NCI-H774 (cell line): ENCODE measurements at regions not wholly inside any gene's neighbourhood (a gene's known extent, or its start where the extent isn't known, plus 50 kb on each side); places are given as distances from the start of the nearest gene placed in this dataset.

Experiments
- DNase-seq: peaks from one replicate; lab custom pipeline; 2025; lab: John Stamatoyannopoulos, UW

DNA sequence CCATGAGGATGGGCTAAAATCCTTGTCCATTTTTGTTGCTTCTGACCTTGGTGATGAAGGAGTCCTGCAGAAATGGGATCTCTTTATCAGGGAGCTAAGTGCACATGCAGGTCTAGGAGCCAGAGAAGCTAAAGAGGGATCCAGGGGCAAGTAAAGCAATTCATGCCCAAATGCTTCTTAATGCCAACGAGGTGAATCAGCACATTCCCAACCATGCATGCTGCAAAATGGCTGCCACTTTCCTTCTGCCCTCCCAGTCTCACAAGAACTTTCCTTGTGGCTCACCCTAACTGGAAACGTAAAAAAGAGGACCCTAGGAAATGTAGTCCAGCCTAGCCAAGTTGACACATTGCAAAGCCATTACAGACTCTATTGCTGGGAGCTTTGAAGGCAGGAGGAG, 298.4 kb downstream of the MAFB start:
- no peak for DNase-seq

DNA sequence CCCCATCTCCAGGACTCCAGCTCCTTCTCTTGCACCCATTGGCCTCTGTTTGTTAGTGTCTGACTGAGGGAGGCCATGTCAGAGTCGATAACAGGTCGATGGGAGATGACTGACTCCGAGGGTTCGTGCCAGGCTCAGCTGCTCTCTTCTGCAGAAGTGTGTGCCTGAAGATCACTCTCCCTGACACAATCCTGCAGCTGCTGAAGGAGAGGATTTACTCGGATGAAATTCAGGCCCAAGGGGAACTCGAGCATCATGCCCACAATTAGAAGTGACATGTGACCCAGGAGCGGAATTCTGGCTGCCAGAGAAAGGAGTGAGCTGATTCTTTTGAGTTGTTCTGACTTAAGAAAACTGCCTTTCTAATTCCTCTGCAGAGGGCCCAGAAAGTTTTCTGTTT, 318.2 kb downstream of the MAFB start:
- no peak for DNase-seq

- DNase-seq = no peak
Observed at GRCh38 chr20:40368876-40369275, 320.2 kb downstream of the MAFB start.

DNA sequence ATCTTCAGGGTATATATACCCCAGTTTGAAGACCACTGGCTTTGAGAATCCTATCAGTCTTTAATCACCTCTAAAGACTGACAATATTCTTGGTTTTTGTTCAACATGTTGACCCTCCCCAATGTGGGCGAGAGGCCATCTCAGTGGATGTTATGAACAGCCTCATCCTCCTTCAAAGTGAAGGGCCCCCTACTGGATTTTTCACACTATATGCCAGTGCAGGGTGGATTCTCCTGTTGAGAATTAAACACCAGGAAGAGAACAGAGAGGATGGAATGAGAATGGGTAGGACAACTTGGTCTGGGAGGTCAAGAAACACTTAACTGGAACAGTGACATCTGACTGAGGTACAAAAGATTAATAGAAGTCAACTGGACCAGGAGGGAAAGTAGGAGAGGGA, 327.1 kb downstream of the MAFB start:
- DNase-seq = no peak

GRCh38 chr20:40359131-40359912, 329.7 kb downstream of the MAFB start:
- DNase-seq = no peak

- DNase-seq = peak; percentile 30
Observed at GRCh38 chr20:40354880-40355279, 334.2 kb downstream of the MAFB start.

DNA sequence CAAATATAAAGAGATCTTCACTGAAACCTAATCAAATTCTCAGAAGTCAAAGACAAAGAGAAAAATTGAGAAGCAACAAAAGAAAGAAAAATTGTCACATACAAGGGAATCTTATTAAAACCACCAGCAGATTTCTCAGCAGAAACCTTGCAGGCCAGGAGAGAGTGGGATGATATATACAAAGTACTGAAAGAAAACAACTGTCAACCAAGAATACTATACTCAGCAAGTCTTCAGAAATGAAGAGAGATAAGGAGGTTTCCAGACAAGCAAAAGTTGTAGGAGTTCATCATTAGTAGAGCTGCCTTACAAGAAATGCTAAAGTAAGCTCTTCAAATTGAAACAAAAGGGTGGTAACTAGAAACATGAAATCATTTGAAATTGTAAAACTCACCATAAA, 345.6 kb downstream of the MAFB start:
- DNase-seq = no peak

DNA sequence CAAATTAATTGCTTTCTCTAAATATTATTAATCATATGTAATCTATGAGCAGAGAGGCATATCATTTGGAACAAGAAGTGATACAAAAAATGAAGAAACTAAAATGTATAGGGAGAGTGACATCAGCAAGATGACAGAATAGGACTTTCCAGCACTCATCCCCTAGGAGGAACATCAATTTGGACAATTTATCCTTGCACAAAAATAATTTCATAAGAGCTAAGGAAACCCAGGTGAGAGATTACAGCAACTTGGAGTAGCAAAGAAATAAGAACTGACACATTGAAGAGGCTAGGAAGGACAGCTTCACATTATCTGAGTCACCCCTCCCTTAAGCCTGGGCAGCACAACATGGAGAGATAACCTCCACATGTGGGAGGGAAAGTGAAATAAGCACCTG, 347.5 kb downstream of the MAFB start:
- no peak for DNase-seq

DNA sequence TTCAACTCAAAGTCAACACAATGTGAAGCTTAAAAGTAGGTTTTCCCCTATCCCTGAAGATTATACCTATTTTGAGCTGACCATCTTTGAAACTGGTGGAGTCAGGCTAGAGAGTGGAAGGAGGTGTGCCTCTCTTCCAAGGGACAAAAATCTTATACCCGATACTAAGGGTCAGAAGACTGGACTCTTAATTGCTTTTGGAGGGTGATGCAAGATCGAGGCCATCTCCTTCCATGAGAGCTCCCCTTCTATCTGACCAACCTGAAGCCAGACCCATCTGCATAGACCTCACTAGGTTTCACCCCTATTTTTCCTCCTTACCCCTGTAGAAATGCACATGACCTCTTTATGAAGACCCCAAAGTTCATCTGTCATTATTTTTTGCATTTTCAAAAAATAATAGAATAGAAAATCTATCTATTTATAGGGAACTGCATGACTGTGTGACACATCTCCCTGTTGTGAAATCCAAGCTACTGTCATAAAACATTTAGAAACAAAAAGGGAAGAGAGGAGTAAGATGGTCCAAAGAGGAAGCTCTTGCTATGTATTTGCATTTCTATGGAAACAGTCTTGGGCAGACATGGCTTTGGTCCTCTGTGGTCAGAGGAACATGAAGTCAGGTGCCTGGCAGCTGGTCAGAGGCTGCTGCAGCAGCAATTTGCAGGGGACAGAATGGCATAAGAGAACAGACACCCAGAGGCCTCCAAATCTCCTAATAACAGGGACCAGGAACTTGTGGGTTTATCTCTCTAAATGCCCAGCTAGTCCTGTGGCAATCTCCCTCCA, 349.2 kb downstream of the MAFB start:
- DNase-seq = no peak

- no peak for DNase-seq
Observed at GRCh38 chr20:40336533-40336932, 352.5 kb downstream of the MAFB start.

- DNase-seq = no peak
Observed at GRCh38 chr20:40335901-40336351, 353.1 kb downstream of the MAFB start.

DNA sequence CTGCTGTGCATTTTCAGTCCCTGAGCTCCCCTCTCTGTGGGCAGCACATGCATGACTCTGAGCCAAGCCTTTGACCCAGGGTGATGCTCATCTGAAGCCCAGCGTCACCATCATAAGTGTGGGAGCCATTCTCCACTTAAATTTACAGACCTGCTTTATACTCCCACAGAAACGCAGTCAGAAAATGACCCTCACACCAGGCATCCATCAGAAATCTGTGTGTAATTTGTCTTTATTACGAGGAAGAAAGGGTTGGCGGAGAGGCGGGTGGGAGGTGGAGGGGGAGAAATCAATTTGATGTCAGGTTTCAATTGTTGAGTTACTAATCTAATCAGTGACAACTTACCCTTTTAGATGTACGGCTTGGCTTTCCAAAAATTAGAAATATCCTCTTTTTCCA, 353.6 kb downstream of the MAFB start:
- DNase-seq = no peak

GRCh38 chr20:40333591-40333990, 355.4 kb downstream of the MAFB start:
- DNase-seq = no peak

- no peak for DNase-seq
Observed at GRCh38 chr20:40331807-40332560, 357.1 kb downstream of the MAFB start.

GRCh38 chr20:40331249-40331648, 357.8 kb downstream of the MAFB start:
- DNase-seq = no peak

- DNase-seq = no peak
Observed at GRCh38 chr20:40329321-40329720, 359.7 kb downstream of the MAFB start.

GRCh38 chr20:40326784-40327183, 362.3 kb downstream of the MAFB start:
- DNase-seq = no peak

DNA sequence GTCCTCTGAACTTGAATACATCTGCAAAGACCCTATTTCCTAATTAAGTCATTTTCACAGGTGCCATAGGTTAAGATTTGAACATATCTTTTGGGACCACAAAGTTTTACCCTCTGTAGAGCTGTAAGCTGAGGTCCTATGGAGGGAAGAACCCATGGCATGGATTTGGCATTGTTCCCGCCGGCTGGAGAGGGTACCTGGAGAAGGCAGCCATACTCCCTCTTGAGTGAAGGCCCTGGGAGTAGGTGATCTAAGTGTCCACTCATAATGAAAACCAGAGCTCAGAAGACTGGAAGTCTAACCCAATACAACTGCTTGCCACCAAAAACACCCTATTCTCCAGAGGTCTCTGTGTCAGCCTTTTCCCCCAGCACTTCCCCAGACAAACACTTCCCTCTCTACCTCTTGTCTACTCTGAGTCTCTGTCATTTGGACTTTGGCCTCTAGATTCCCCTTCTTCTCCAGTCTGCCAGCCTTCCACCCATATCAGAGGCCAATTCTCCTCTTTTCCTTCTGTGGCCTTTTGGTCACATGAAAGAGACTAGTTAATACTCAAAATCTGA, 363.9 kb downstream of the MAFB start:
- DNase-seq = no peak

DNA sequence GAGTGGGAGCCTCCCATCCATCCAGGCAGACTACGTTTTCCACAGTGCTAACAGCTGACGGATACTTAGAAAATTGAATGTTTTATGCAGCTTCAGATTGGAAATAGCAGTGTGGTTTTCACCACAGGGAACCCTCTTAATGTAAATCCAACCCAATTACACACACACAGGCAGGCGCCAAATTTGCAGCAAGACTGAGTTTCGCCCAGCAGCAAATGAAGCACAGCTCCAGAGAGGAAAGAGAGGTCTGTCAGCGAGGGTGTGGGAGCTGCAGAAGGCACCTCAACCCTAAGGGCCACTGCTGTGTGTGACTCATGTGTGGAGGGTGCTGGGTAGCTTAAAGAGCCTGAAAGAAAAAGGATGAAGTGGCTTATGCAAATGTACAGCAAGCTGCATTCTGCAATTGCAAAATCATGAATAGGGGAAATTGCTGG, 365.7 kb downstream of the MAFB start:
- no peak for DNase-seq

DNA sequence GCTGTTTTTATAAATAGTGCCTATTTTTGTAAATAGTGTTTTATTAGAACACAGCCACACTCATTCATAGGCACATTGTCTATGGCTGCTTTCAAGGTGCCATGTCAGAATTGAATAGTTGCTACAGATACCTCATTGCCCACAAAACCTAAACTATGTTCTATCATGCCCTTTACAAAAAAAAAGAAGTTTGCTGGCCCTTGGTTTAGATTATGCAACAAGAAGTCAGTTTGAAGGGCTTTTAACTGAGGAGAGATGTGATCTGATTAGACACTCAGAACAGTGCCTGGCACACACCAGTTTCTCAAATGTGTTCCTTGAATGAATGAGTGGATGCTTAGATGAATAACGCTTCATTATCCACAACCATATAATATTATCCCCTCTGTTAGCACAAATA, 366.1 kb downstream of the MAFB start:
- no peak for DNase-seq

GRCh38 chr20:40320517-40321011, 368.5 kb downstream of the MAFB start:
- DNase-seq = no peak
